Activated T-helper 17 cell treated with anti-CD3 and anti-CD28 coated beads, Interleukin-2, amount 50 U/mL, for 72 hours (primary cell): ENCODE measurements at regions not wholly inside any gene's neighbourhood (a gene's known extent, or its start where the extent isn't known, plus 50 kb on each side); places are given as distances from the start of the nearest gene placed in this dataset.
"Not testable (repeated sequence)": the region's sequence is repeated elsewhere in the genome, so short reads cannot be mapped to it uniquely, and the experiment has no call there.

Source experiments
- ATAC-seq: fragments of 150-1000 bp; cut with Tn5 transposase; replicated peaks from 2 replicates; pipeline ENCODE4 v1.10.0; 2021; ENCODE audit warnings: mild to moderate bottlenecking, moderate library complexity
- H3K27ac Mint-ChIP-seq: one replicate; pipeline ENCODE4 v1.8.0; 2022; ENCODE audit warnings: mixed read lengths
- H3K27me3 Mint-ChIP-seq: one replicate; pipeline ENCODE4 v1.8.0; 2022; ENCODE audit warnings: mixed read lengths
- H3K36me3 Mint-ChIP-seq: one replicate; pipeline ENCODE4 v1.8.0; 2022; ENCODE audit warnings: low read depth, mild to moderate bottlenecking, mixed read lengths
- H3K4me1 Mint-ChIP-seq: one replicate; pipeline ENCODE4 v1.8.0; 2022; ENCODE audit warnings: mixed read lengths
- H3K4me3 Mint-ChIP-seq: one replicate; pipeline ENCODE4 v1.8.0; 2022; ENCODE audit warnings: mild to moderate bottlenecking, mixed read lengths
- H3K9me3 Mint-ChIP-seq: one replicate; pipeline ENCODE4 v1.8.0; 2022; ENCODE audit warnings: mixed read lengths

DNA sequence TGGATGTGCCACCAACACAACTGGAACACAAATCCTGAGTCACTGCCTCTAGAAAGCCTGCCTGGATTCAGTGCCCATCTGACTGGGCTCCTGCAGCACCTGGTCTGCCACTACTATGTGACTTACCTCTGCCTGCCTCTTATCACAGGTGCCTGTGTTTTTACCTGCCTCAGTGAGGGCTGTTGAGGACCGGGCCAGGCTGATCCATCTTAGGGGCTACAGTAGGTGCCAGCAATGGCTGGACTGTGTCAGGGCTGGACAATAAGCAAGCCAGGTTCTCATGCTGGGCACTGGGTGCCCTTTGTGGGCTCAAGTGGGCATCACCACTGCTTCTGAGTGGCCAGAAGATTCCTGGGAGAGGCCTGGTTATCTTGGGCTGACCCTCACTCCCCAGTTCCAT lies 948.6 kb upstream of the TPTE start:
- H3K36me3 Mint-ChIP-seq, ATAC-seq, H3K9me3 Mint-ChIP-seq, H3K4me1 Mint-ChIP-seq, H3K27me3 Mint-ChIP-seq, H3K4me3 Mint-ChIP-seq, H3K27ac Mint-ChIP-seq: not testable (repeated sequence)

DNA sequence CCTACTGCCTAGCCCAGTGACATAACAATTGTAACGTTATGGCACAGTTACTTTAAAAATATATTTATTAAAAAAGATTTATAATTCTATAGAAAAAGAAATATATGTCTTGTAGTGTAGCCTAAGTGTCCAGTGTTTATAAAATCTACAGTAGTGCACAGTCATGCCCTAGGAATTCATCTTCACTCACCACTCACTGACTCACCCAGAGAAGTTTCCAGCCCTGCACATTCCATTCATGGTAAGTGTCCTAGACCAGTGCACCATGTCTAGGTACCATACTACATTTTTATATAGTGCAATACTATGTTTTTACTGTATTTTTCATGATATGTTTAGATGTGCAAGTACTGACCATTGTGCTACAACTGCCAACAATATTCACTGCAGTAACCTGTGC lies 947.9 kb upstream of the TPTE start:
- H3K4me1 Mint-ChIP-seq, H3K27me3 Mint-ChIP-seq, H3K36me3 Mint-ChIP-seq, H3K4me3 Mint-ChIP-seq, H3K9me3 Mint-ChIP-seq, ATAC-seq, H3K27ac Mint-ChIP-seq: not testable (repeated sequence)

DNA sequence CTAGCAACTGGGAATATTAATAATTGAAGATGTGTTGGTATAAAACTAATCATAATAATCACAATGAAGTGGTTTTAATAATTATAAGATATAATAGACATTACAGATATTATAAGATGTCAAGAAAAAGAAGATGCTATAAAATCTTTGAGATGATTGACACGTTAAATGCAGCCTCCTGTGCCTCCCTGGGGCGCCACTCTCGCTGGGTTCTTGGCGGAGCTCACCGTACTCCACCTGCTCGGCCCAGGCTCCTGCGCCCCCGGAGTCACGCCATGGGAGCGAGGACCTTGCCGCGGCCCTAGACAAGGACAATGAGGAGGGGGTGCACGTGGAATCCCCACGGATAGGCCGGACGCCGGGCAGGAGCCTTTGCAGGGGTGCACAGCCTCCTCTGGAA lies 942.1 kb upstream of the TPTE start:
- not testable (repeated sequence) for H3K36me3 Mint-ChIP-seq, H3K4me1 Mint-ChIP-seq, H3K4me3 Mint-ChIP-seq, H3K27ac Mint-ChIP-seq, H3K27me3 Mint-ChIP-seq, ATAC-seq, H3K9me3 Mint-ChIP-seq

DNA sequence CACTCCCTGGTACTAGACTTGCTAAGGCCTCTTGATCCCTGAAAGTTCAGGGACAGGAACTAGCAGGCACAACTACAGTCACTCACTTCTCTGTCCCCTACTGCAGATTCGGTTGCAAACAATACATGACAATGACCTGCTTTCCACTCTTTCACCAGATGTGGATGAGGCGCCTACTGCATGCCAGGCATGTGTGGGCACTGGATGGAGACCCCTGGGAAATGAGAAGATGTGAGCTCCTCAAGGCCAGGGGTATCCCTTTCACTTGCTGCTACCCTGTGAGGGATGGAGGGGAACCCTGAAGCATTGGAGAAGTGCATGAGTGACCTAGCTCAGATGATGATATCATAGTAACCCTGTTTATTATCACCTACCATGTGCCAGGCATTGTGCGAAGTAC lies 933.4 kb upstream of the TPTE start:
- not testable (repeated sequence) for H3K27ac Mint-ChIP-seq, H3K27me3 Mint-ChIP-seq, ATAC-seq

DNA sequence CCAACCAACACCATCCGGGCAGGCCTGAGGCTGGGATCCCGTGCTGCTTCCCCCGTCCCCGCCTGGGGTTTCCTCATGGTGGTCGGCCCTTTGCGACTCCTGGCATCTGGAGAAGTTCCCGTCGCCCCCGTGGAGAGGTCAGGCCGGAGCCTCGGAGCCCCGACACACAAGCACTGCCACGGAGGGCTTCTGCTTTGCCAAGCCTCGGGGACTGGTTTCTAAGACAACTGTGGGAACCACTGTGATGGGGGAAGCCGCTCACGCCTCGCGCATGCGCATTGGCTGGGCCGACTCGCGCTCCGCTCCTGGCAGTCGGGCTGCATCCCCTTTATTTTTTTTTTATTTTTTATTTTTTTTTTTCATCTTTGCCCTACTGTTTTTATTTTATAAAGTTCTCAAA lies 928.8 kb upstream of the TPTE start:
- H3K9me3 Mint-ChIP-seq, H3K27ac Mint-ChIP-seq, H3K4me1 Mint-ChIP-seq, H3K36me3 Mint-ChIP-seq, ATAC-seq, H3K4me3 Mint-ChIP-seq, H3K27me3 Mint-ChIP-seq: not testable (repeated sequence)

More for the DNA sequence above, 933.4 kb upstream of the TPTE start:
- not testable (repeated sequence) for H3K9me3 Mint-ChIP-seq, H3K4me1 Mint-ChIP-seq, H3K36me3 Mint-ChIP-seq, H3K4me3 Mint-ChIP-seq

DNA sequence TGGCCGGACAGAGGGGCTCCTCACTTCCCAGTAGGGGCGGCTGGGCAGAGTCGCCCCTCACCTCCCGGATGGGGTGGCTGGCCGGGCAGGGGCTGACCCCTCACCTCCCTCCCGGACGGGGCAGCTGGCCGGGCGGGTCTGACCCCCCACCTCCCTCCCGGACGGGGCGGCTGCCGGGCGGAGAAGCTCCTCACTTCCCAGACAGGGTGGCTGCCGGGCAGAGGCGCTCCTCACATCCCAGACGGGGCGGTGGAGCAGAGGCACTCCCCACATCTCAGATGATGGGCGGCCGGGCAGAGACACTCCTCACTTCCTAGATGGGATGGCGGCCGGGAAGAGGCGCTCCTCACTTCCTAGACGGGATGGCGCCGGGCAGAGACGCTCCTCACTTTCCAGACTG lies 927.7 kb upstream of the TPTE start:
- H3K4me1 Mint-ChIP-seq, H3K27ac Mint-ChIP-seq, ATAC-seq, H3K36me3 Mint-ChIP-seq, H3K27me3 Mint-ChIP-seq, H3K9me3 Mint-ChIP-seq, H3K4me3 Mint-ChIP-seq: not testable (repeated sequence)

DNA sequence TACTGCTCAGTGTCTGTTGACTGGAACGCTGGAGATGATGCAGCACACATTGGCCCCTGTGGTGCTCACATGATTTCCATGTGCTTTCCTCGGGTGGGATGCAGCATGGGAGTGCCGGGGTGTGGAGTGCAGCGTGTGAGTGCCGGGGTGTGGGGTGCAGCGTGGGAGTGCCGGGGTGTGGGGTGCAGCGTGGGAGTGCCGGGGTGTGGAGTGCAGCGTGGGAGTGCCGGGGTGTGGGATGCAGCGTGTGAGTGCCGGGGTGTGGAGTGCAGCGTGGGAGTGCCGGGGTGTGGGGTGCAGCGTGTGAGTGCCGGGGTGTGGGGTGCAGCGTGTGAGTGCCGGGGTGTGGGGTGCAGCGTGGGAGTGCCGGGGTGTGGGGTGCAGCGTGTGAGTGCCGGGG lies 907.4 kb upstream of the TPTE start:
- H3K4me1 Mint-ChIP-seq, H3K36me3 Mint-ChIP-seq, H3K27me3 Mint-ChIP-seq, H3K27ac Mint-ChIP-seq, ATAC-seq, H3K4me3 Mint-ChIP-seq, H3K9me3 Mint-ChIP-seq: not testable (repeated sequence)

DNA sequence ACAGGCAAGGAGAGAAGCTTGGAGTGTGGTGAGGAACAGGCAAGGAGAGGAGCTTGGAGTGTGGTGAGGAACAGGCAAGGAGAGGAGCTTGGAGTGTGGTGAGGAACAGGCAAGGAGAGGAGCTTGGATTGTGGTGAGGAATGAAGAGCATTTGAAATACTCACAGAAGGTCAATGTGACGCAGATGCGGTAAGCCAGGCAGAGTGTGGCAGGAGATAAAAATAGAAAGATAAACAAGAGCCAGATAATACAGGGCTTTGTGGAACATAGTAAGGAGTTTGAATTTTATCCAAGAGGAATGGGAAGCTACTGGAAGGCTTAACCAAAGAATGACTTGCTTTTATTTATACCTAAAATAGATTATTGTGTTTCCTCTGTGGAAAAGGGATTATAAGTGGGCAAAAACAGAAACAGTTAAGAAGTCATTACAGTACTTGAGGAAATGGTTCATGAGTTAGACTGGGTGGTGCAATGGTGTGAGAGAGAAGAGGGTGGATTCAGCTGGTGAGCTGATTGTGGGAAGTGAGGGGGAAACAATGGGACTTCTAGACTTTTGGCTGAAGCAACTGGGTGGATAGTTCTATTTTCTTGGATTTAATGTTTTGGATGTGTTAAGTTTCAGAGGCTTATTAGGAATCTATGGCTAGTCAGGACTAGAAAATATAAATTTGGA lies 900.1 kb upstream of the TPTE start:
- not testable (repeated sequence) for ATAC-seq, H3K4me3 Mint-ChIP-seq, H3K27me3 Mint-ChIP-seq, H3K4me1 Mint-ChIP-seq, H3K9me3 Mint-ChIP-seq, H3K27ac Mint-ChIP-seq, H3K36me3 Mint-ChIP-seq

DNA sequence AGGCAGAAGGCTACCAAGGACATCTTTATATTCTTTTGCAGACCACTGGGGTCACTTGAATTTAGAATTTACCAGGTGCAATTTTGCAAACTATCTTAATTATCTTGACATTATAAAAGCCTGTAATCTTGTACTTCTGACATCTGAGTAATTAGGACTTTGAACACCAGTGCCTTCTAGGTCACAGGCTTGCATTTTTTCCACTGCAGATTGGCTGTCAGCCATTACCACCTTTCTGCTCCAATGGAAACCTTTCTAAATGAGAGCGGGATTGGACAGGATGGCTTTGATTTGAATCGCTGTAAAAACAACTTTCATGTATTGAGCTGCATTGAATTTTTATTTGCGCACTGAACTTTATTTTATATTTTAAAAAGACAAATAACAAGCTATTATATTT lies 893.3 kb upstream of the TPTE start:
- H3K27me3 Mint-ChIP-seq, H3K36me3 Mint-ChIP-seq, H3K4me1 Mint-ChIP-seq, ATAC-seq, H3K4me3 Mint-ChIP-seq, H3K27ac Mint-ChIP-seq, H3K9me3 Mint-ChIP-seq: not testable (repeated sequence)

DNA sequence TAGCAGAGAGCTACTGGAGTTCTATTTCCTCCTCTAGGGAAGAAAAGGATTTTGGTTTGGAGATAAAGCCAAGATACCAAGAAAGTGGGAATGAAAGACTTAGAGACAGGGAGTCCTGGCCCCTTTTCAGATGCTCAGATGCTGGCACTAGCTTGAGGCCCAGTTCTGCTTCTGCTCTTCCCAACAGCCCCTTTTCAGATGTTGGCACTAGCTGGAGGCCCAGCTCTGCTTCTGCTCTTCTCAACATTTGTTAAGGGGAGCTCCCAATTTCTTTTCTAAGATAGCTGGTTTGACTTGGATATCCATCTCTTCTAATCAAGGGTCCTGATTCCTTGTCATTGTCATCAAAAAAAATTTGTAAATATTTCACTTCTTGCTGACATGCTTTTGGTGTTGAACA lies 874.0 kb upstream of the TPTE start:
- not testable (repeated sequence) for H3K27me3 Mint-ChIP-seq, H3K4me1 Mint-ChIP-seq, ATAC-seq, H3K36me3 Mint-ChIP-seq, H3K27ac Mint-ChIP-seq, H3K4me3 Mint-ChIP-seq
- peaks cover 16% of the 10 kb centered on the region for H3K9me3 Mint-ChIP-seq

DNA sequence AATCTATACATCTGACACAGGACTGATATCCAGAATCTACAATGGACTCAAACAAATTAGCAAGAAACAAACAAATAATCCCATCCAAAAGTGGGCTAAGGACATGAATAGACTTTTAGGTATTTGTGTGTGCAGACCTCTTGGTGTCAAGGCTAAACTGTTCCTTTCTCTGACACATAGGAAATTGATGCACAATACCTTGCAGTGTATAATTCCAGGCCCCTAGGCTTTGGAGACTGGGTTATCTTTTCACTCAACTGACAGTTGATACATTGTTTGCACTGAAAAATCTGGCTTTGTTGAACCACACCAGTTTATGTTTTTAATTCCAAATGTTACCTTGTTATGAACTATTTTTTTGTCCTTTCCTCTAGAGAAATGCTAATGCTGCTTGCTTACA lies 873.1 kb upstream of the TPTE start:
- H3K36me3 Mint-ChIP-seq, H3K4me1 Mint-ChIP-seq, ATAC-seq, H3K27me3 Mint-ChIP-seq, H3K4me3 Mint-ChIP-seq, H3K27ac Mint-ChIP-seq: not testable (repeated sequence)
- H3K9me3 Mint-ChIP-seq, result peaks cover 16% of the 10 kb centered on the region

DNA sequence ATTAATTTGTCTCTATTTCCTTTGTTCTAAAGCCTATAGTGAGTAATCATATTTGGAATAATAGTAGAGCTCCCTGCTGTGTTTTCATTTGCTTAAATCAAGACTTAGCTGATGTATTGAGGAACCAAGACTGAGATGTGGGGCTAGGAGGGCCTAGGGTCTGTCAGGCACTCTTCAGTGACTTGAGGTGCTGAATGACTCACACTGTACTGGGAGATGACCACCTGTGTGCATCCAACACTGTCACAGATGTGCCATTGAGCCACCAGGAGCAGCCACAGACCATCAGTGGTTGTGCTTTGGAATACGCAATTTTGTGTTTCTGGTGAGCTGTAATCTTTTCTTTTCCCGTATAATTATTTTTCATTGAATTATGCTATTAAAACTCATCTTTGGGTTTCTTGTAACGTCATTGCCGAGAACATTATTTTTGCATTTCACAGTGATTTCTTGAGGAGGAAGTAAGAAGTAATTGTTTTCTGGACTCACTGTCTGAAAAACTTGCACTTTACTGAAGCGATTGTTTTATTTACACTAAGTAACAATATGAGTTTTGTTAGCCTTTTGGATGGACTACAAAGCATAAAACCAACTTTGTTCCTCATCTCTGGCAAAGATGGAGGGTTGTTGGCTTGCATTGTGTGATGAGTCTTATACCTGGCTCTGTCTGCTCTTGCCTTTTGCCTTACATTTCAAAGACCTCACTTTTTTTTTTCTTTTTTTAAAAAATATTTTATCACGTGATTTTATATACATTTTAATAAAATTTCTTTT lies 872.2 kb upstream of the TPTE start:
- not testable (repeated sequence) for H3K27me3 Mint-ChIP-seq, H3K4me1 Mint-ChIP-seq, ATAC-seq, H3K27ac Mint-ChIP-seq, H3K36me3 Mint-ChIP-seq, H3K4me3 Mint-ChIP-seq
- H3K9me3 Mint-ChIP-seq, result peaks cover 16% of the 10 kb centered on the region

DNA sequence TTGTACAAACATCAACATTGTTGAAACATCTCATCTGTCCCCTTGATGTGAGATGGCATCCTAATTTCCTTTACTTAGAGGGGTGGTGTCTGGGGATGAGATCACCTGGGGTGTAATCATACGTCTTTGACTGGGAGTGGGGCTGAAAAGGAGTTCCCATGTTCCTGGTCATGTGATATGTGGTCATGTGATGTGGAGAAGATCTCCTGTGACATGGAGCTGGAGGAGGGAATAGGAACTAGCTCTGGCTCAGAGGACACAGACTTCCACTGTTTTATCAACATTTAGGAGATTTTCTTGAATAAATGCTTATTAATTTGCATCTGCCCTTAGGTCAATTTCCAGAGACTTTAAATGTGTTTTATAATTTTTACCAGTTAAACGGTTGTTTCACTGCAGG lies 868.6 kb upstream of the TPTE start:
- not testable (repeated sequence) for H3K27ac Mint-ChIP-seq, H3K4me1 Mint-ChIP-seq, H3K4me3 Mint-ChIP-seq, H3K27me3 Mint-ChIP-seq, H3K36me3 Mint-ChIP-seq, ATAC-seq
- H3K9me3 Mint-ChIP-seq, result peaks cover 26% of the 10 kb centered on the region

DNA sequence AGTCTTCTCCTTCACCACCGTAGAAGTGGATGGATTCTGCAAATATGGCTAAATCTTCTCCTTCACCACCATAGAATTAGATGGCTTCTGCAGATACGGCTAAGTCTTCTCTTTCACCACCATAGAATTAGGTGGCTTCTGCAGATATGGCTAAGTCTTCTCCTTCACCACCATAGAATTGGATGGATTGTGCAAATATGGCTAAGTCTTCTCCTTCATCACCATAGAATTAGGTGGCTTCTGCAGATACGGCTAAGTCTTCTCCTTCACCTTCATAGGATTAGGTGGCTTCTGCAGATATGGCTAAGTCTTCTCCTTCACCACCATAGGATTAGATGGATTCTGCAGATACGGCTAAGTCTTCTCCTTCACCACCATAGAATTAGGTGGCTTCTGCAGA lies 866.2 kb upstream of the TPTE start:
- not testable (repeated sequence) for H3K36me3 Mint-ChIP-seq, H3K4me3 Mint-ChIP-seq, H3K27me3 Mint-ChIP-seq, ATAC-seq, H3K4me1 Mint-ChIP-seq, H3K27ac Mint-ChIP-seq
- peaks cover 28% of the 10 kb centered on the region for H3K9me3 Mint-ChIP-seq

DNA sequence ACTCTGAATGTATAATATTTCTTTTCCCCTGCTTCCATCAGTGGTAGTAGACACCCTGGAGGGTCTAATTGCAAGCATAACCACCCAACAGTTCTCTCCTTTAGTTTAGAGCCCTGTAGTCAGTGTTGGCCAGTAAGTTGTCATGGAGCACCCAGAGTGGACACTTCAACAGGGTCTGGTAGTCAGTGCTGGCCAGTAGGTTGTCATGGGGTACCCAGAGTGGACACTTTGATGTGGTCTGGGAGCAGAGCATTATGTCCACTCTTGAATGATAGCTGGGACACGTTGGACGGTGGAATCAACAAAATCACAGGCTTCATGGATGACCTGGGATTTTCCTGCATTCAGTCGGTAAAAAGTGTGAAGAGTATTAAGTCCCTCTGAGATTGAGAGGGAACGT lies 864.9 kb upstream of the TPTE start:
- H3K36me3 Mint-ChIP-seq, H3K4me3 Mint-ChIP-seq, H3K4me1 Mint-ChIP-seq, H3K27me3 Mint-ChIP-seq, H3K27ac Mint-ChIP-seq, ATAC-seq: not testable (repeated sequence)
- peaks cover 24% of the 10 kb centered on the region for H3K9me3 Mint-ChIP-seq

DNA sequence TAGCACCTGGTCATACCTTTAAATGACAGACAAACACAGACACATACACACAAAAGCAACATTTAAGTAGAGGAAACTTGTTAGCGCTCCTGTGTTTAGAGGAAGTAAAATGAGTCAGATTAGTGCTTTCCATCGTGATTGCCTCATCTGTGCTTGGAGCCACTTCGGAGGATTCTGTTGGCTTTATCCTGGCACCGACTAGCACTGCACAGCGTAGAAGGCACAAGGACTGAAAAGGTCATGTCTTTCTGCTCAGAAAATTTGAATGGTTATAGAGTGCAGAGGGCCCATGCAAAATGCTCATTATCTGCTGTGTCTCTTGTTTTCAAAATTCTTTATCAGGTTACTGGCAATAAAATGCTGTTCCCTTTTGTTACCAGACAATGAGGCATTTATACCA lies 863.6 kb upstream of the TPTE start:
- not testable (repeated sequence) for ATAC-seq, H3K4me1 Mint-ChIP-seq, H3K27me3 Mint-ChIP-seq, H3K4me3 Mint-ChIP-seq, H3K27ac Mint-ChIP-seq, H3K36me3 Mint-ChIP-seq
- peaks cover 20% of the 10 kb centered on the region for H3K9me3 Mint-ChIP-seq
